ENCODE measurements at regions not wholly inside any gene's neighbourhood (a gene's known extent, or its start where the extent isn't known, plus 50 kb on each side); places are given as distances from the start of the nearest gene placed in this dataset.
A peak's percentile ranks its signal among the peaks of the same experiment; 100 is the strongest.

DNA sequence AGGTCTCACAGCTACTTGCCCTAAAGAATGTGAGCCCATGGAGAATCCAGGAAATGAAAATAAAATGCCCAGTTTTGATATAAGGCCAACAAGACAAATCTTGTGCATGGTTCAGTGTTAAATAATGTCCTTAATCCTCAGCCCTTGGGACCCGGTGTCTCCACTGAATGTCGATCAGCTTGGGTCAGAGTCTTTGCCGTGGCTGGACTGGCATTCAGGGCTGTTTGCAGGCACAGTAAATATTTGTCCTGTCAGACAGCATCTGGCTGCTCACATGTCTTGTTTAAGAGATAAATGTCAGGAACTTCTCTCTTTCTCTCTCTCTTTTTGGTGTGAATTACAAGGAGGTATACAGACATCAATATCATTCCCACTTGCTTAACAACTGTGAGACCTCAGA is 452.5 kb downstream of the FUT8 start:
- TF ChIP-seq, protein P1, sequence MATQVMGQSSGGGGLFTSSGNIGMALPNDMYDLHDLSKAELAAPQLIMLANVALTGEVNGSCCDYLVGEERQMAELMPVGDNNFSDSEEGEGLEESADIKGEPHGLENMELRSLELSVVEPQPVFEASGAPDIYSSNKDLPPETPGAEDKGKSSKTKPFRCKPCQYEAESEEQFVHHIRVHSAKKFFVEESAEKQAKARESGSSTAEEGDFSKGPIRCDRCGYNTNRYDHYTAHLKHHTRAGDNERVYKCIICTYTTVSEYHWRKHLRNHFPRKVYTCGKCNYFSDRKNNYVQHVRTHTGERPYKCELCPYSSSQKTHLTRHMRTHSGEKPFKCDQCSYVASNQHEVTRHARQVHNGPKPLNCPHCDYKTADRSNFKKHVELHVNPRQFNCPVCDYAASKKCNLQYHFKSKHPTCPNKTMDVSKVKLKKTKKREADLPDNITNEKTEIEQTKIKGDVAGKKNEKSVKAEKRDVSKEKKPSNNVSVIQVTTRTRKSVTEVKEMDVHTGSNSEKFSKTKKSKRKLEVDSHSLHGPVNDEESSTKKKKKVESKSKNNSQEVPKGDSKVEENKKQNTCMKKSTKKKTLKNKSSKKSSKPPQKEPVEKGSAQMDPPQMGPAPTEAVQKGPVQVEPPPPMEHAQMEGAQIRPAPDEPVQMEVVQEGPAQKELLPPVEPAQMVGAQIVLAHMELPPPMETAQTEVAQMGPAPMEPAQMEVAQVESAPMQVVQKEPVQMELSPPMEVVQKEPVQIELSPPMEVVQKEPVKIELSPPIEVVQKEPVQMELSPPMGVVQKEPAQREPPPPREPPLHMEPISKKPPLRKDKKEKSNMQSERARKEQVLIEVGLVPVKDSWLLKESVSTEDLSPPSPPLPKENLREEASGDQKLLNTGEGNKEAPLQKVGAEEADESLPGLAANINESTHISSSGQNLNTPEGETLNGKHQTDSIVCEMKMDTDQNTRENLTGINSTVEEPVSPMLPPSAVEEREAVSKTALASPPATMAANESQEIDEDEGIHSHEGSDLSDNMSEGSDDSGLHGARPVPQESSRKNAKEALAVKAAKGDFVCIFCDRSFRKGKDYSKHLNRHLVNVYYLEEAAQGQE (IDR thresholded peaks at IDR 0.05; ENCODE audit: unreplicated experiment), result no peak
- no peak for TF ChIP-seq EZH2 (IDR thresholded peaks at IDR 0.05; ENCODE audit: low read depth, unreplicated experiment)
- TF ChIP-seq NANOG (IDR thresholded peaks at IDR 0.05; ENCODE audit: borderline replicate concordance), result no peak
- no peak for TF ChIP-seq STAT1 (IDR thresholded peaks at IDR 0.05; ENCODE audit: unreplicated experiment)
- TF ChIP-seq POLR2AphosphoS5 (IDR thresholded peaks at IDR 0.05; ENCODE audit: low read depth), result no peak
- TF ChIP-seq, protein P2, sequence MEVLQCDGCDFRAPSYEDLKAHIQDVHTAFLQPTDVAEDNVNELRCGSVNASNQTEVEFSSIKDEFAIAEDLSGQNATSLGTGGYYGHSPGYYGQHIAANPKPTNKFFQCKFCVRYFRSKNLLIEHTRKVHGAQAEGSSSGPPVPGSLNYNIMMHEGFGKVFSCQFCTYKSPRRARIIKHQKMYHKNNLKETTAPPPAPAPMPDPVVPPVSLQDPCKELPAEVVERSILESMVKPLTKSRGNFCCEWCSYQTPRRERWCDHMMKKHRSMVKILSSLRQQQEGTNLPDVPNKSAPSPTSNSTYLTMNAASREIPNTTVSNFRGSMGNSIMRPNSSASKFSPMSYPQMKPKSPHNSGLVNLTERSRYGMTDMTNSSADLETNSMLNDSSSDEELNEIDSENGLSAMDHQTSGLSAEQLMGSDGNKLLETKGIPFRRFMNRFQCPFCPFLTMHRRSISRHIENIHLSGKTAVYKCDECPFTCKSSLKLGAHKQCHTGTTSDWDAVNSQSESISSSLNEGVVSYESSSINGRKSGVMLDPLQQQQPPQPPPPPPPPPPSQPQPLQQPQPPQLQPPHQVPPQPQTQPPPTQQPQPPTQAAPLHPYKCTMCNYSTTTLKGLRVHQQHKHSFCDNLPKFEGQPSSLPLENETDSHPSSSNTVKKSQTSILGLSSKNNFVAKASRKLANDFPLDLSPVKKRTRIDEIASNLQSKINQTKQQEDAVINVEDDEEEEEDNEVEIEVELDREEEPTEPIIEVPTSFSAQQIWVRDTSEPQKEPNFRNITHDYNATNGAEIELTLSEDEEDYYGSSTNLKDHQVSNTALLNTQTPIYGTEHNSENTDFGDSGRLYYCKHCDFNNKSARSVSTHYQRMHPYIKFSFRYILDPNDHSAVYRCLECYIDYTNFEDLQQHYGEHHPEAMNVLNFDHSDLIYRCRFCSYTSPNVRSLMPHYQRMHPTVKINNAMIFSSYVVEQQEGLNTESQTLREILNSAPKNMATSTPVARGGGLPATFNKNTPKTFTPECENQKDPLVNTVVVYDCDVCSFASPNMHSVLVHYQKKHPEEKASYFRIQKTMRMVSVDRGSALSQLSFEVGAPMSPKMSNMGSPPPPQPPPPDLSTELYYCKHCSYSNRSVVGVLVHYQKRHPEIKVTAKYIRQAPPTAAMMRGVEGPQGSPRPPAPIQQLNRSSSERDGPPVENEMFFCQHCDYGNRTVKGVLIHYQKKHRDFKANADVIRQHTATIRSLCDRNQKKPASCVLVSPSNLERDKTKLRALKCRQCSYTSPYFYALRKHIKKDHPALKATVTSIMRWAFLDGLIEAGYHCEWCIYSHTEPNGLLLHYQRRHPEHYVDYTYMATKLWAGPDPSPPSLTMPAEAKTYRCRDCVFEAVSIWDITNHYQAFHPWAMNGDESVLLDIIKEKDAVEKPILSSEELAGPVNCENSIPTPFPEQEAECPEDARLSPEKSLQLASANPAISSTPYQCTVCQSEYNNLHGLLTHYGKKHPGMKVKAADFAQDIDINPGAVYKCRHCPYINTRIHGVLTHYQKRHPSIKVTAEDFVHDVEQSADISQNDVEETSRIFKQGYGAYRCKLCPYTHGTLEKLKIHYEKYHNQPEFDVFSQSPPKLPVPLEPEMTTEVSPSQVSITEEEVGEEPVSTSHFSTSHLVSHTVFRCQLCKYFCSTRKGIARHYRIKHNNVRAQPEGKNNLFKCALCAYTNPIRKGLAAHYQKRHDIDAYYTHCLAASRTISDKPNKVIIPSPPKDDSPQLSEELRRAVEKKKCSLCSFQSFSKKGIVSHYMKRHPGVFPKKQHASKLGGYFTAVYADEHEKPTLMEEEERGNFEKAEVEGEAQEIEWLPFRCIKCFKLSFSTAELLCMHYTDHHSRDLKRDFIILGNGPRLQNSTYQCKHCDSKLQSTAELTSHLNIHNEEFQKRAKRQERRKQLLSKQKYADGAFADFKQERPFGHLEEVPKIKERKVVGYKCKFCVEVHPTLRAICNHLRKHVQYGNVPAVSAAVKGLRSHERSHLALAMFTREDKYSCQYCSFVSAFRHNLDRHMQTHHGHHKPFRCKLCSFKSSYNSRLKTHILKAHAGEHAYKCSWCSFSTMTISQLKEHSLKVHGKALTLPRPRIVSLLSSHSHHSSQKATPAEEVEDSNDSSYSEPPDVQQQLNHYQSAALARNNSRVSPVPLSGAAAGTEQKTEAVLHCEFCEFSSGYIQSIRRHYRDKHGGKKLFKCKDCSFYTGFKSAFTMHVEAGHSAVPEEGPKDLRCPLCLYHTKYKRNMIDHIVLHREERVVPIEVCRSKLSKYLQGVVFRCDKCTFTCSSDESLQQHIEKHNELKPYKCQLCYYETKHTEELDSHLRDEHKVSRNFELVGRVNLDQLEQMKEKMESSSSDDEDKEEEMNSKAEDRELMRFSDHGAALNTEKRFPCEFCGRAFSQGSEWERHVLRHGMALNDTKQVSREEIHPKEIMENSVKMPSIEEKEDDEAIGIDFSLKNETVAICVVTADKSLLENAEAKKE (CRISPR knock-in tag; IDR thresholded peaks at IDR 0.05), result no peak
- TF ChIP-seq, protein P3, sequence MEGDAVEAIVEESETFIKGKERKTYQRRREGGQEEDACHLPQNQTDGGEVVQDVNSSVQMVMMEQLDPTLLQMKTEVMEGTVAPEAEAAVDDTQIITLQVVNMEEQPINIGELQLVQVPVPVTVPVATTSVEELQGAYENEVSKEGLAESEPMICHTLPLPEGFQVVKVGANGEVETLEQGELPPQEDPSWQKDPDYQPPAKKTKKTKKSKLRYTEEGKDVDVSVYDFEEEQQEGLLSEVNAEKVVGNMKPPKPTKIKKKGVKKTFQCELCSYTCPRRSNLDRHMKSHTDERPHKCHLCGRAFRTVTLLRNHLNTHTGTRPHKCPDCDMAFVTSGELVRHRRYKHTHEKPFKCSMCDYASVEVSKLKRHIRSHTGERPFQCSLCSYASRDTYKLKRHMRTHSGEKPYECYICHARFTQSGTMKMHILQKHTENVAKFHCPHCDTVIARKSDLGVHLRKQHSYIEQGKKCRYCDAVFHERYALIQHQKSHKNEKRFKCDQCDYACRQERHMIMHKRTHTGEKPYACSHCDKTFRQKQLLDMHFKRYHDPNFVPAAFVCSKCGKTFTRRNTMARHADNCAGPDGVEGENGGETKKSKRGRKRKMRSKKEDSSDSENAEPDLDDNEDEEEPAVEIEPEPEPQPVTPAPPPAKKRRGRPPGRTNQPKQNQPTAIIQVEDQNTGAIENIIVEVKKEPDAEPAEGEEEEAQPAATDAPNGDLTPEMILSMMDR (conservative IDR thresholded peaks at IDR 0.05; ENCODE audit: low read depth in 2 of 2), result no peak
- TF ChIP-seq ZNF114 (CRISPR knock-in tag; IDR thresholded peaks at IDR 0.05), result no peak
- TF ChIP-seq EZH2phosphoT487 (IDR thresholded peaks at IDR 0.05; ENCODE audit: unreplicated experiment), result no peak
- no peak for TF ChIP-seq CREB1 (CRISPR knock-in tag; IDR thresholded peaks at IDR 0.05; ENCODE audit: low read depth)
- no peak for TF ChIP-seq ZNF331 (CRISPR knock-in tag; IDR thresholded peaks at IDR 0.05; ENCODE audit: low read depth)
- no peaks in the 10 kb centered on the region for H3F3A ChIP-seq (replicated peaks; ENCODE audit: low read depth)
- no peaks in the 10 kb centered on the region for H3K79me2 ChIP-seq (replicated peaks; ENCODE audit: insufficient read depth)
- no peak overlapping the region for H3K4me3 ChIP-seq
- H2AFZ ChIP-seq, result 0 out of 2 replicates have a peak overlapping the region, but pooled peaks have one; percentile 5
- no peaks in the 10 kb centered on the region for H3K27me3 ChIP-seq (ENCODE audit: insufficient read depth)
- H3K27me3 Mint-ChIP-seq (ENCODE audit: insufficient read depth, low read depth, poor library complexity), result peaks cover 1% of the 10 kb centered on the region
- no peak for ATAC-seq
- no peak overlapping the region for H3K4me2 ChIP-seq
- no peaks in the 10 kb centered on the region for H3K4me1 ChIP-seq (ENCODE audit: insufficient read depth)
- no peak overlapping the region for H3K4me3 Mint-ChIP-seq
- H4K20me1 ChIP-seq (replicated peaks; ENCODE audit: insufficient read depth), result no peaks in the 10 kb centered on the region
- no peak overlapping the region for H3K27ac Mint-ChIP-seq
- H3K4me1 Mint-ChIP-seq, result no peaks in the 10 kb centered on the region; the same call in 2 of the 3 replicates
- no peak overlapping the region for H3K27ac ChIP-seq (ENCODE audit: low read depth)
- no peaks in the 10 kb centered on the region for H3K36me3 ChIP-seq (ENCODE audit: insufficient read depth)
- H3K9me3 Mint-ChIP-seq, result peaks cover 16% of the 10 kb centered on the region
- H3K9me2 ChIP-seq (ENCODE audit: insufficient read depth), result peaks cover 12% of the 10 kb centered on the region; the same call in 1 of the 2 replicates
- H3K36me3 Mint-ChIP-seq (ENCODE audit: low read depth), result peaks cover 14% of the 10 kb centered on the region; the same call in 2 of the 3 replicates
- no peak for DNase-seq (ENCODE audit: low spot score)
